Progenitor cell of endocrine pancreas (in vitro differentiated cells): ENCODE measurements at regions not wholly inside any gene's neighbourhood (a gene's known extent, or its start where the extent isn't known, plus 50 kb on each side); places are given as distances from the start of the nearest gene placed in this dataset.

Experiments used
- DNase-seq: peaks from one replicate; pipeline ENCODE4 v3.0.0; 2021; ENCODE audit warnings: low spot score; ENCODE audit not compliant: unreplicated experiment
- H3K27ac Mint-ChIP-seq: 2 replicates; pipeline ENCODE4 v1.8.0; 2021; ENCODE audit warnings: mild to moderate bottlenecking, moderate library complexity, mixed read lengths
- H3K27me3 Mint-ChIP-seq: 2 replicates; pipeline ENCODE4 v1.8.0; 2021; ENCODE audit warnings: mixed read lengths
- H3K36me3 Mint-ChIP-seq: 2 replicates; pipeline ENCODE4 v1.8.0; 2022; ENCODE audit warnings: mixed read lengths; ENCODE audit not compliant: insufficient read depth
- H3K4me1 Mint-ChIP-seq: 2 replicates; pipeline ENCODE4 v1.8.0; 2021; ENCODE audit warnings: low read depth, mixed read lengths
- H3K4me3 Mint-ChIP-seq: 2 replicates; pipeline ENCODE4 v1.8.0; 2021; ENCODE audit warnings: low read depth, mild to moderate bottlenecking, moderate library complexity, mixed read lengths
- H3K9me3 Mint-ChIP-seq: 2 replicates; pipeline ENCODE4 v1.8.0; 2021; ENCODE audit warnings: low read depth, mixed read lengths
- TF ChIP-seq, protein P1 (sequence below): fragments of 200-600 bp; sonication (generic); IDR thresholded peaks from one replicate; pipeline ENCODE4 v1.5.0; 2021; ENCODE audit warnings: antibody characterized with exemption, mild to moderate bottlenecking; ENCODE audit not compliant: unreplicated experiment

DNA sequence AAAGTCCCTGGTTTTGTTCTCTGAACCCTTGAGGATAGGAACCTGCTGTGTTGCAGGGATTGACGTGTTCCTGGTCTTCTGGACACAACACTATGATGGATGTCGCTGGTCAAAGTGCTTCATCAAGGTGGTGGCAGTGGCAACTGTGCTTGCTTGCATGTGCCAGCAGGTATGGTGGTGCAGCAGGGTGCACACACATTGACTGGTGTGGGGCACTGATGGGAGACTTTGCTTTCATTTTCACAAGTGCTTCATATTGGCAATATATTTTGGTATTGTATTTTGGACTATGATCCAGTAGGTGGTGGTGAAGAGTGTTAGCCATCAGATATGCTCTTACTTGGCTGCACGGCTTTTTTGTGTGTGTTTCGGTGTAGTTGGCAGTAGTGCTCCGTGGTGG is 479.8 kb upstream of the CTNND2 start:
- Mint-ChIP-seq H3K36me3 (peaks cover 5% of the 10 kb centered on the region), H3K9me3 (peaks cover 43% of the 10 kb centered on the region), H3K4me1 (no peaks in the 10 kb centered on the region), H3K27ac (no peak overlapping the region), H3K27me3 (no peaks in the 10 kb centered on the region), H3K4me3 (no peak overlapping the region)
- TF ChIP-seq, protein P1, sequence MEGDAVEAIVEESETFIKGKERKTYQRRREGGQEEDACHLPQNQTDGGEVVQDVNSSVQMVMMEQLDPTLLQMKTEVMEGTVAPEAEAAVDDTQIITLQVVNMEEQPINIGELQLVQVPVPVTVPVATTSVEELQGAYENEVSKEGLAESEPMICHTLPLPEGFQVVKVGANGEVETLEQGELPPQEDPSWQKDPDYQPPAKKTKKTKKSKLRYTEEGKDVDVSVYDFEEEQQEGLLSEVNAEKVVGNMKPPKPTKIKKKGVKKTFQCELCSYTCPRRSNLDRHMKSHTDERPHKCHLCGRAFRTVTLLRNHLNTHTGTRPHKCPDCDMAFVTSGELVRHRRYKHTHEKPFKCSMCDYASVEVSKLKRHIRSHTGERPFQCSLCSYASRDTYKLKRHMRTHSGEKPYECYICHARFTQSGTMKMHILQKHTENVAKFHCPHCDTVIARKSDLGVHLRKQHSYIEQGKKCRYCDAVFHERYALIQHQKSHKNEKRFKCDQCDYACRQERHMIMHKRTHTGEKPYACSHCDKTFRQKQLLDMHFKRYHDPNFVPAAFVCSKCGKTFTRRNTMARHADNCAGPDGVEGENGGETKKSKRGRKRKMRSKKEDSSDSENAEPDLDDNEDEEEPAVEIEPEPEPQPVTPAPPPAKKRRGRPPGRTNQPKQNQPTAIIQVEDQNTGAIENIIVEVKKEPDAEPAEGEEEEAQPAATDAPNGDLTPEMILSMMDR, result no peak
- DNase-seq, result no peak

DNA sequence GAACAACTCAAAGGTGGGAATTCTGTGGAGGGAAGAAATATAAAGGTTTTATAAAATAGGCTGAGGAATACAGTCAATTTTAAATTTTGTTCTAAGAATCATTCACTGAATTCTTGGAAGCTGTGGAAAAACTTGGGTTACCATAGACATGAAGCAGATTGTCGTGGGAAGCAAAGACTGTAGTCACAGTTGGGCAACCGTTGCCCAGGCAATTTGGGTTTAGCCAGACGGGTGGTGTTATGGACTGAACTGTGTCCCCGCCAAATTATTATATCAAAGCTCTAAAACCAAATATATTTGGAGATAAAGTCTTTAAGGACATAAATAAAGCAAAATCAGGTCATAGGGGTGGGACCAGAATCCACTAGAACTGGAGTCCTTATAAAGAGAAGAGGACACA is 463.7 kb upstream of the CTNND2 start:
- no peak for DNase-seq
- TF ChIP-seq, protein P1, result no peak
- Mint-ChIP-seq H3K27me3 (no peaks in the 10 kb centered on the region), H3K4me1 (peaks cover 11% of the 10 kb centered on the region), H3K9me3 (peaks cover 7% of the 10 kb centered on the region), H3K4me3 (no peak overlapping the region), H3K36me3 (no peaks in the 10 kb centered on the region), H3K27ac (no peak overlapping the region)

DNA sequence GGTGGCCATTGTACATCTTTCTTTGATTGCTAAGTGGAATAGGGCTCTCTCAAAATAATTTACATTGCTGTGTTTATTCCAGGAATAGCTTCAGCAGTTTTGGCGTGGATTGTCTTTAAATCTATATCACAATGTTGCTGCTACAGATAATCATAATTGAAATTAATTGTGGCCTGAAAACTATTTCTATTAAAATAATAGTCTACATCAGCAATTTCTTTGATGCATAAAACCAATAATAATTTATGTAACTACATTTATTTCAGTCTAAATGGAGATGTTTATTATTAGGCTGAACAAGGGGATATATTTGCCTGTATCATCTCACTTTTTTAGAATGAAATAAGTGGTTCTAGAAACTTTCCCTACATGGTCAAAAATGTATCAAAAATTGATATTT is 456.0 kb upstream of the CTNND2 start:
- no peak overlapping the region for H3K27ac Mint-ChIP-seq
- TF ChIP-seq, protein P1, result no peak
- H3K4me3 Mint-ChIP-seq, result no peak overlapping the region
- H3K9me3 Mint-ChIP-seq, result peaks cover 9% of the 10 kb centered on the region
- peaks cover 4% of the 10 kb centered on the region for H3K36me3 Mint-ChIP-seq
- no peaks in the 10 kb centered on the region for H3K4me1 Mint-ChIP-seq
- DNase-seq, result no peak
- H3K27me3 Mint-ChIP-seq, result no peaks in the 10 kb centered on the region

DNA sequence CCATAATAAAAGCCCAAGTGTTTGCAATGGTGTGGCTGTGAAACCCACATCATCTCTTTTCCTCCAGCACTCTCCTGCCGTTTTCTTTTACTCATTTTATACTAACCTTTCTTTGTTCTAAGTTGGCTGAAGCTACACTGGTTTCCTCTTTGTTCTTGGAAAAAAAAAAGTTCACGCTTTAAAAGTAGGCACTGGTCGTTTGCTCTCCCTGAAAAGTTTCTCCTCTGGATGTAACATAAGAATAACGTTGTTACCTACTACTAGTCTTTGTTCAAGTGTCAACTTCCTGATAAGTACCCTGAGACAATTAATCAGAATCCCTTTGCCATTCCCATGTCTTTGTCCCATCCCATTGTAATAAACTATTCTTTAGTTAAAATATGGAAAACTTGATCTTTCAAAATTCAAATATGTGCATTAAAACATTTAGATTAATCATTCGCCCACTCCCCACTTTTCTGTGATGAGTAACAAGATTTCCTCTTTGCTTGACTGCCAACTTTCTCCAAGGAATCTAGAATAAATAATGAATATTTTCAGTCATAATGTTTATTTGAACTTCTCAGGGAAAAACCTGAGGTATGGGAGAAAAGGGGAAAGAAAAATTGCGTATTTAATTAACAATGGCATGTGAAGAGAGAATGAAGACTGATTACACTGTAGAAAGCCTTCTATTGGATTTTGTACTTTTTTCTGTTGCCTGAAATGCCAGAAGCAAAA is 454.3 kb upstream of the CTNND2 start:
- Mint-ChIP-seq H3K9me3 (peaks cover 9% of the 10 kb centered on the region), H3K4me1 (no peaks in the 10 kb centered on the region), H3K36me3 (peaks cover 4% of the 10 kb centered on the region), H3K27ac (no peak overlapping the region), H3K4me3 (no peak overlapping the region), H3K27me3 (no peaks in the 10 kb centered on the region)
- DNase-seq, result no peak
- TF ChIP-seq, protein P1, result no peak

DNA sequence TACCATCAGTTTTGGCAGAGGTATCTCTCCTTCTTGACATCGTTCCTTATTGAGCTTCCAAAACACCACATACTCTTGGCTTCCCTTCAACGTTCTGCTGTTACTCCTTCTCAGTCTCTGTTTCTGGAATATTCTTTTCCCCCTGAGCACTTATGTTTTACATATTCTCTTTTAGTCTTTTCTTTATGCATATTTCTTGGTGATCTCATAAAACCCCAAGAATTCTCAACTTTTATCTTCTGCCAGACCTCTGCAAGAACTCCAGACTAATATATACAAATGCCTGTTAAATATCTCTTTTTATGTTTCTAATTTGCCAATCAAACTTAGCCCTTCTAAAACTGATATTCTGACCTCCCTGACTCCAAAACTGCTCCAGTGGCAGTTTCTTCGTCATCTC is 453.4 kb upstream of the CTNND2 start:
- Mint-ChIP-seq H3K27ac (no peak overlapping the region), H3K4me3 (no peak overlapping the region), H3K9me3 (peaks cover 9% of the 10 kb centered on the region), H3K4me1 (no peaks in the 10 kb centered on the region), H3K36me3 (peaks cover 4% of the 10 kb centered on the region), H3K27me3 (no peaks in the 10 kb centered on the region)
- DNase-seq, result no peak
- TF ChIP-seq, protein P1, result no peak
